Dermis blood vessel endothelial cell (primary cell): ENCODE measurements at regions not wholly inside any gene's neighbourhood (a gene's known extent, or its start where the extent isn't known, plus 50 kb on each side); places are given as distances from the start of the nearest gene placed in this dataset.
"Not testable (repeated sequence)": the region's sequence is repeated elsewhere in the genome, so short reads cannot be mapped to it uniquely, and the experiment has no call there.

Experiments
- DNase-seq: peaks from one replicate; pipeline ENCODE4 v3.0.0; 2010

GRCh38 chr10:61078542-61079275 is 134.7 kb upstream of the RHOBTB1 start:
- DNase-seq, result no peak

- DNase-seq, result no peak
These were observed 132.7 kb upstream of the RHOBTB1 start for GRCh38 chr10:61076572-61077114.

DNA sequence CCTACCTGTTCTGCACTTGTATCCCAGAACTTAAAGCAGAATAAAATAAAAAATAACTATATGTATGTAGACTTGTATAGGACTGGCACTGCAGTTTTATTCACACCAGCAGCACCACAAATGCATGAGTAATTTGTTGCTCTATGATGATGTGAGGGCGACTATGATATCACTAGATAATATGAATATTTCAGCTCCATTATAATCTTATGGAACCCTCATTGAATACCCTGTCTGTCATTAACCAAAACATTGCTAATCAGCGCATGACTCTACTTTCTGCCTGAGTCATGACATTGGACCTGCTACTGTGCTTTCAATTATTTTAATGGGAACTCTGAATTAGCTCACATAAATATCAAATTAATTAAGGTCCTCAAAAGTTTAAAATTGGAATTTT is 129.4 kb upstream of the RHOBTB1 start:
- DNase-seq, result no peak

DNA sequence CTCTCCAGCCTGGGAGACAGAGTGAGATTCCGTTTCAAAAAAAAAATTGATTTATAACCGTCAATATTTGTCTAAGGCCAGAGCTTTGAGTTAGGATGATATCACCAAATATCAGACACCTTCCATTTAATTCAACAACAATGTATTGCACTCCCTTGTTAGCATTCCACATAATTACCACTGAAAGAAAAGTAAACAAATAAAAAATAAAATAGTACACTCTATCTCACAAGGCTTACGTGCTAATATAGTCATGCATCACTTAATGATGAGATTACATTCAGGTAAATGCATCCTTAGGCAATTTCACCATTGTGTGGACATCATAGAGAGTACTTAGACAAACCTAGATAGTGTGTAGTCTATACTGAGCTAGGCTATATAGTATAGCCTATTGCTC is 127.6 kb upstream of the RHOBTB1 start:
- no peak for DNase-seq

- no peak for DNase-seq
These were observed 124.5 kb upstream of the RHOBTB1 start for GRCh38 chr10:61068471-61068870.

GRCh38 chr10:61067671-61068336 is 123.8 kb upstream of the RHOBTB1 start:
- DNase-seq, result no peak

DNA sequence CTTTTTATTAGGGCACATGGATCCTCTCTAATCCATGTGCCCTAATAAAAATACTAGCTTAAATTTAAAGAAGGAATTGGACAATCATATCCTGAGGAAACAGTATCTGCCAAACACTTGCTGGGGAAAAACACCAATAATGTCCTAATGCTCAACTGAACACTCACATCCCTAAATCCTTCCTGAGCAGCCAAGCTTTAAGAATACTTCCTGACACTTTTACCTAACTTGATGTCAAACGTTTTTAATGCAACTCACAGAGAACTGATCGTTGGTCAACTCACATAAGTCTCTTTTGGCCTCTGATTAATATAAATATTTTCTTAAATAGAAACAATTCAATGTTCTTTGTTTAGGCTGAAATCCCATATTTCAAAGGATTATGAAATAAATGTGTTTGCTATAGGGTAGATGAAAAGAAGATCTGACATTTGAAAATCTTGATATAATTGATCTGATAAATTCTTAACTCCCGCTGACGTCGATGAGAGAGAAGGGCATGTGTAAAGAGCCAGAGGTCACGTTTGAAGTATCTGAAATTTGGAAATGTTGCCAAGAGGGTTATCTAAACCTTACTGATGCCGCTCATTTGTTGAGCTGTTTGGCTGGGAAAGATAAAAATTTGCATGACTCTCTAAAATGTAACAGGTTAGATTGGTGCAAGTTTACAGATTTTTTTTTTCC is 122.8 kb upstream of the RHOBTB1 start:
- DNase-seq, result peak; percentile 32

GRCh38 chr10:61065051-61065450 is 121.1 kb upstream of the RHOBTB1 start:
- DNase-seq, result no peak

DNA sequence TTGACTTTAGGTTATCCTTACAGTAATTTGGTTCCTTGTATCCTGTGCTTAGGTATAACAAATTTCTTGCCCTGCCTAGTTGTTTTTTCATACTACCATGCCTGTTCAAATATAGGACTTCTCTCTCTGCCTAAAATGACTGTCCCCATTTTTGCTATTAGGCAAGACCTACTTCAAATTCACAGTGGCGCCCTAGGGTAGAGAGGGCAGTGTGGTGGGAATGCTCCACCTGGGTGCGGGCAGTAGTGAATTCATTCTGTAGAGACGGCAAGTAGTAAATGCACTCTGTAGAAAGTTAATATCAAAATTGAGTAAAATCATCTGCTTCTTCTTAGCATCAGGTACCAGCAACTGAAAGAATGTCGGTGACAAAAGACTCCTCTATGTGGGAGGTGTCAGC is 120.4 kb upstream of the RHOBTB1 start:
- no peak for DNase-seq

GRCh38 chr10:61063901-61064300 is 119.9 kb upstream of the RHOBTB1 start:
- peak; percentile 60 for DNase-seq

DNA sequence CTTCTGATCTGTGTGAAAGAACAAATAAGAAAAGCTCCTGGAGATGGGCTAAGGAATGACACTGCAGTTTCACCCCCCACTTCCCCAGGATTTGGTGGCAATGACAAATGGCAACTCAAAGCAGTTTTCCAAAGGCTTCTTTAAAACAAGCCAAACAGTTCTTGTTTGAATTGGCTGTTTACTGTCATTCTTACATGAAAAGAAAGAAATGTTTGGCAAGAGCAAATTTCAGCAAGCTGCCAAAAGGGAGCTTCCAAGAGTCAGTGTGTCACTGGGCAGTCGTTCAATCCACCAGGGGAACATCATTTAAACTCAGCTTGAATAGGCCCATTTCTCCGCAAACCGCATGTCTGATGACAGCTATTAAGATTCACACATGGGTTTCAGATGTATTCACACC is 119.0 kb upstream of the RHOBTB1 start:
- DNase-seq, result no peak

DNA sequence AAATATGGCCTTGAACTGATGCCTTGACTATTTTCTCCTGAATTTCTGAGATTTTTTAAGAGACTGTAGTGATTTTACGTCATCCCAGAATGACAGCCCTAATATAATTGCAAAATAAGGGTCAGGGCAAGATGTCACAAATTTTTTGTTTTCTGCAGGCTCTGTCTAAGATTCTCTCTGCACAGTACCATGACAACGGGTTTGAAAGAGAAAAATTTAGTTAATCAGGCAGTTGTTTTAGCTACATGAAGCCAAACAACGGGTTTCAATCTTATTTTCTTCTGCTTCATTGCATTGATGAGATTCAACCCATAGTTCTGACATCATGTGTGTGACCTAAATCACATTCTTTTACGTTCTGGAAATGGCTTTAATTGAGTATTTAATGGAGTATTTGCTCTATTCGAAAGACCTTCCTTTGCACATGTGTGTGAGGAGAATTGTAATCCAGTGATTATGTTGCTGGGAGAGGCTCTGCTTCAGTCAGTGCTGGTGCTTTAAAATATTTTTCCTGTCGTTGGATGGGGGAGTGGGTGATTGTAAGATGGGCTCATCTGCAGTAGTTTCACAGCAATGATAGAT is 118.0 kb upstream of the RHOBTB1 start:
- DNase-seq, result no peak

- peak; percentile 47 for DNase-seq
These were observed 115.7 kb upstream of the RHOBTB1 start for GRCh38 chr10:61059636-61060035.

GRCh38 chr10:61052469-61053205 is 108.7 kb upstream of the RHOBTB1 start:
- no peak for DNase-seq

- DNase-seq, result no peak
These were observed 107.4 kb upstream of the RHOBTB1 start for GRCh38 chr10:61051344-61051743.

GRCh38 chr10:61050120-61050745 is 106.2 kb upstream of the RHOBTB1 start:
- DNase-seq, result no peak

GRCh38 chr10:61049386-61049785 is 105.4 kb upstream of the RHOBTB1 start:
- DNase-seq, result no peak

GRCh38 chr10:61047788-61048560 is 104.0 kb upstream of the RHOBTB1 start:
- no peak for DNase-seq

GRCh38 chr10:61047081-61047480 is 103.1 kb upstream of the RHOBTB1 start:
- DNase-seq, result no peak

DNA sequence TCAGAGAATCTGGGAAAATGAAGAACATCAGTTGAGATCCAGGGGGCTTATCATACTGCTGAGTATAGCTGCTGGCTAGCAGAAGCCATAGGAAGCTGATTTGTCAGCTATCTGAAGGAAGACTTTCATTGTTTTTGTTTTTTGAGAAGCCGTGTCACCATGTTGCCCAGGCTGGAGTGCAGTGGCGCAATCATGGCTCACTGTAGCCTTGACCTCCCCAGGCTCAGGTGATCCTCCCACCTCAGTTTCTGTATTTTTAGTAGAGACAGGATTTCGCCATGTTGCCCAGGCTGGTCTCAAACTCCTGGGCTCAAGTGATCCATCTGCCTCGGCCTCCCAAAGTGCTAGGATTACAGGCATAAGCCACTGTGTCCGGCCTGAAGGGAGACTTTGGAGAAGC is 101.5 kb upstream of the RHOBTB1 start:
- not testable (repeated sequence) for DNase-seq

- DNase-seq, result no peak
These were observed 98.5 kb upstream of the RHOBTB1 start for GRCh38 chr10:61042533-61042932.
